ENCODE measurements at regions not wholly inside any gene's neighbourhood (a gene's known extent, or its start where the extent isn't known, plus 50 kb on each side); places are given as distances from the start of the nearest gene placed in this dataset.

DNA sequence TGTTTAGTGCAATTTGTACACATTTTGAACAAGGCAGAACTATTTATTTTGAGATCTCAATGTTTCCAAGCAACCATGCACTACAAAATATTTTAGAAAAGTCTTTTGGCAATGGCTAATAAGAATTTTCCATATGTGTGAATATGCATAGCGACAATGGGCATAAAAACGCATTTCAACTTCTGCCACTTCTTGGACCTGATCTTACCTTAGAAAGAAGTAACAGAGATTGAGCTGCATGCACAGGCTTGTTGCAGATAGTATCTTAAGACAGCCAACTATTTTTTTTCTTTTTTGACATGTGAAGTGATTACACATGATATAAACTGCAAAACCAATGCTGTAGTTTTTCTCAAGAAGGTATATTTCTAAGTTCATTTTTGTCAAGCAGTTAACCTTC is 210.4 kb upstream of the PHACTR1 start:
- Histone ChIP-seq H3K4me2 (ENCODE audit: low read depth, low read length, poor library complexity, severe bottlenecking) (no peak overlapping the region), H3K36me3 (ENCODE audit: low read length) (no peaks in the 10 kb centered on the region), H3K27ac (ENCODE audit: low read depth, low read length) (no peak overlapping the region), H3F3A (ENCODE audit: insufficient read depth) (no peaks in the 10 kb centered on the region), H3K9me3 (ENCODE audit: insufficient read depth, low read length) (no peaks in the 10 kb centered on the region), H2AFZ (ENCODE audit: low read depth, low read length, severe bottlenecking) (no peak overlapping the region), H3K79me2 (ENCODE audit: insufficient read depth, low read length) (no peaks in the 10 kb centered on the region), H3K4me3 (ENCODE audit: insufficient read depth, low read length, poor library complexity, severe bottlenecking) (no peak overlapping the region), H3K27me3 (ENCODE audit: low read length) (no peaks in the 10 kb centered on the region), H3K9ac (ENCODE audit: low read length) (no peak overlapping the region), H3K9me2 (replicated peaks; ENCODE audit: insufficient read depth, low read length) (no peaks in the 10 kb centered on the region), H4K20me1 (ENCODE audit: low read depth, low read length) (no peaks in the 10 kb centered on the region)
- TF ChIP-seq EZH2phosphoT487 (conservative IDR thresholded peaks at IDR 0.05; ENCODE audit: low read length) = no peak
- TF ChIP-seq, protein P1, sequence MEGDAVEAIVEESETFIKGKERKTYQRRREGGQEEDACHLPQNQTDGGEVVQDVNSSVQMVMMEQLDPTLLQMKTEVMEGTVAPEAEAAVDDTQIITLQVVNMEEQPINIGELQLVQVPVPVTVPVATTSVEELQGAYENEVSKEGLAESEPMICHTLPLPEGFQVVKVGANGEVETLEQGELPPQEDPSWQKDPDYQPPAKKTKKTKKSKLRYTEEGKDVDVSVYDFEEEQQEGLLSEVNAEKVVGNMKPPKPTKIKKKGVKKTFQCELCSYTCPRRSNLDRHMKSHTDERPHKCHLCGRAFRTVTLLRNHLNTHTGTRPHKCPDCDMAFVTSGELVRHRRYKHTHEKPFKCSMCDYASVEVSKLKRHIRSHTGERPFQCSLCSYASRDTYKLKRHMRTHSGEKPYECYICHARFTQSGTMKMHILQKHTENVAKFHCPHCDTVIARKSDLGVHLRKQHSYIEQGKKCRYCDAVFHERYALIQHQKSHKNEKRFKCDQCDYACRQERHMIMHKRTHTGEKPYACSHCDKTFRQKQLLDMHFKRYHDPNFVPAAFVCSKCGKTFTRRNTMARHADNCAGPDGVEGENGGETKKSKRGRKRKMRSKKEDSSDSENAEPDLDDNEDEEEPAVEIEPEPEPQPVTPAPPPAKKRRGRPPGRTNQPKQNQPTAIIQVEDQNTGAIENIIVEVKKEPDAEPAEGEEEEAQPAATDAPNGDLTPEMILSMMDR (IDR thresholded peaks at IDR 0.05; ENCODE audit: insufficient read depth, low read length, poor library complexity, severe bottlenecking) = no peak

- H3K27ac ChIP-seq (ENCODE audit: low read depth, low read length) = no peak overlapping the region
- no peaks in the 10 kb centered on the region for H4K20me1 ChIP-seq (ENCODE audit: low read depth, low read length)
- H2AFZ ChIP-seq (ENCODE audit: low read depth, low read length, severe bottlenecking) = no peak overlapping the region
- no peaks in the 10 kb centered on the region for H3K27me3 ChIP-seq (ENCODE audit: low read length)
- TF ChIP-seq, protein P1 (IDR thresholded peaks at IDR 0.05; ENCODE audit: insufficient read depth, low read length, poor library complexity, severe bottlenecking) = no peak
- no peak for TF ChIP-seq EZH2phosphoT487 (conservative IDR thresholded peaks at IDR 0.05; ENCODE audit: low read length)
- H3K9me2 ChIP-seq (replicated peaks; ENCODE audit: insufficient read depth, low read length) = no peaks in the 10 kb centered on the region
- no peaks in the 10 kb centered on the region for H3K9me3 ChIP-seq (ENCODE audit: insufficient read depth, low read length)
- no peaks in the 10 kb centered on the region for H3K79me2 ChIP-seq (ENCODE audit: insufficient read depth, low read length)
- H3K9ac ChIP-seq (ENCODE audit: low read length) = no peak overlapping the region
- H3F3A ChIP-seq (ENCODE audit: insufficient read depth) = no peaks in the 10 kb centered on the region
- no peak overlapping the region for H3K4me3 ChIP-seq (ENCODE audit: insufficient read depth, low read length, poor library complexity, severe bottlenecking)
- H3K4me2 ChIP-seq (ENCODE audit: low read depth, low read length, poor library complexity, severe bottlenecking) = no peak overlapping the region
- no peaks in the 10 kb centered on the region for H3K36me3 ChIP-seq (ENCODE audit: low read length)
Measured at GRCh38 chr6:12507636-12508035, 208.9 kb upstream of the PHACTR1 start.

DNA sequence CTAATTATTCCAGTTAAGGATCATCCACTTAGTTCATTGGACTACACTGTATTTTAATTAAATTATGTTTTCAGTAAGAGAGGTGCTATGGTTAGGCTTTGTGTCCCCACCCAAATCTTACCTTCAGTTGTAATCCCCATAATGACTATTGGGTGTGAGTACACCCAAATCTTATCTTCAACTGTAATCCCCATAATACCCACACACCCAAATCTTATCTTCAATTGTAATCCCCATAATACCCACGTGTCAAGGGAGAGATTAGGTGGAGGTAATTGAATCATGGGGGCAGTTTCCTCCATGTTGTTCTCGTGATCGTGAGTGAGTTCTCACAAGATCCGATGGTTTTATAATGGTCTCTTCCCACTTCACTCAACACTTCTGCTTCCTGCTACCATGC is 208.0 kb upstream of the PHACTR1 start:
- no peaks in the 10 kb centered on the region for H3K36me3 ChIP-seq (ENCODE audit: low read length)
- no peaks in the 10 kb centered on the region for H3K79me2 ChIP-seq (ENCODE audit: insufficient read depth, low read length)
- H3K27me3 ChIP-seq (ENCODE audit: low read length) = no peaks in the 10 kb centered on the region
- no peak overlapping the region for H3K27ac ChIP-seq (ENCODE audit: low read depth, low read length)
- H2AFZ ChIP-seq (ENCODE audit: low read depth, low read length, severe bottlenecking) = no peak overlapping the region
- no peak overlapping the region for H3K9ac ChIP-seq (ENCODE audit: low read length)
- H3K4me2 ChIP-seq (ENCODE audit: low read depth, low read length, poor library complexity, severe bottlenecking) = no peak overlapping the region
- no peaks in the 10 kb centered on the region for H4K20me1 ChIP-seq (ENCODE audit: low read depth, low read length)
- H3K9me2 ChIP-seq (replicated peaks; ENCODE audit: insufficient read depth, low read length) = no peaks in the 10 kb centered on the region
- H3K4me3 ChIP-seq (ENCODE audit: insufficient read depth, low read length, poor library complexity, severe bottlenecking) = no peak overlapping the region
- no peaks in the 10 kb centered on the region for H3K9me3 ChIP-seq (ENCODE audit: insufficient read depth, low read length)
- no peaks in the 10 kb centered on the region for H3F3A ChIP-seq (ENCODE audit: insufficient read depth)
- TF ChIP-seq EZH2phosphoT487 (conservative IDR thresholded peaks at IDR 0.05; ENCODE audit: low read length) = no peak
- TF ChIP-seq, protein P1 (IDR thresholded peaks at IDR 0.05; ENCODE audit: insufficient read depth, low read length, poor library complexity, severe bottlenecking) = no peak
